Activated B cell treated with CpG ODN at 0.5 μM for 24 hours (primary cell): ENCODE measurements at regions not wholly inside any gene's neighbourhood (a gene's known extent, or its start where the extent isn't known, plus 50 kb on each side); places are given as distances from the start of the nearest gene placed in this dataset.

Experiments used
- ATAC-seq: fragments of 200-7000 bp; cut with Tn5 transposase; one replicate; pipeline ENCODE4 v1.10.0; 2021; ENCODE audit warnings: low read depth, mild to moderate bottlenecking, moderate library complexity
- CTCF ChIA-PET: fragments of 350-600 bp; sonication (Branson Sonifier 250); formaldehyde crosslinking; loops from one replicate; lab custom pipeline; 2021; ENCODE audit warnings: antibody characterized with exemption; lab: Charles Lee
- POLR2A ChIA-PET: fragments of 350-600 bp; sonication (Branson Sonifier 250); formaldehyde crosslinking; loops from one replicate; lab custom pipeline; 2021; ENCODE audit warnings: antibody characterized with exemption; lab: Charles Lee
- DNase-seq: peaks from one replicate; pipeline ENCODE4 v3.0.0; 2022
- H3K27ac Mint-ChIP-seq: one replicate; pipeline ENCODE4 v1.8.0; 2020; ENCODE audit warnings: mixed read lengths
- H3K27me3 Mint-ChIP-seq: one replicate; pipeline ENCODE4 v1.8.0; 2021; ENCODE audit warnings: mixed read lengths
- H3K36me3 Mint-ChIP-seq: one replicate; pipeline ENCODE4 v1.8.0; 2021; ENCODE audit warnings: low read depth, mixed read lengths
- H3K4me1 Mint-ChIP-seq: one replicate; pipeline ENCODE4 v1.8.0; 2021; ENCODE audit warnings: mixed read lengths
- H3K4me3 Mint-ChIP-seq: one replicate; pipeline ENCODE4 v1.8.0; 2020; ENCODE audit warnings: mild to moderate bottlenecking, mixed read lengths
- H3K9me3 Mint-ChIP-seq: one replicate; pipeline ENCODE4 v1.8.0; 2020; ENCODE audit warnings: mixed read lengths
- CTCF ChIP-seq: fragments of 200-600 bp; IDR thresholded peaks from one replicate; pipeline ENCODE4 v1.8.0; 2022; ENCODE audit warnings: antibody characterized with exemption, mild to moderate bottlenecking
- intact Hi-C: fragments of 100-400 bp; cut with micrococcal nuclease; formaldehyde crosslinking; loops from one replicate; pipeline ENCODE4 v1.15.1; 2024

GRCh38 chr5:27535031-27535557 is 496.7 kb upstream of the CDH9 start:
- ATAC-seq (no peak), DNase-seq (no peak)
- Mint-ChIP-seq H3K27me3 (no peaks in the 10 kb centered on the region), H3K4me1 (no peaks in the 10 kb centered on the region), H3K27ac (no peak overlapping the region), H3K36me3 (no peaks in the 10 kb centered on the region), H3K9me3 (peaks cover under 1% of the 10 kb centered on the region), H3K4me3 (no peak overlapping the region)
- ChIA-PET CTCF (no interaction called here), POLR2A (no interaction called here)
- no peak for TF ChIP-seq CTCF
- intact Hi-C loops = no loop called here

- H3K4me3 Mint-ChIP-seq = no peak overlapping the region
- H3K9me3 Mint-ChIP-seq = no peaks in the 10 kb centered on the region
- no peak for ATAC-seq
- ChIA-PET POLR2A (no interaction called here), CTCF (no interaction called here)
- no peak overlapping the region for H3K27ac Mint-ChIP-seq
- DNase-seq = no peak
- intact Hi-C loops = no loop called here
- H3K36me3 Mint-ChIP-seq = no peaks in the 10 kb centered on the region
- TF ChIP-seq CTCF = no peak
- H3K4me1 Mint-ChIP-seq = no peaks in the 10 kb centered on the region
- no peaks in the 10 kb centered on the region for H3K27me3 Mint-ChIP-seq
Observed at GRCh38 chr5:27532305-27532704, 493.9 kb upstream of the CDH9 start.

- no peaks in the 10 kb centered on the region for H3K4me1 Mint-ChIP-seq
- CTCF ChIA-PET = no interaction called here
- POLR2A ChIA-PET = no interaction called here
- DNase-seq = no peak
- no peak overlapping the region for H3K4me3 Mint-ChIP-seq
- peaks cover 3% of the 10 kb centered on the region for H3K9me3 Mint-ChIP-seq
- no peaks in the 10 kb centered on the region for H3K36me3 Mint-ChIP-seq
- TF ChIP-seq CTCF = no peak
- intact Hi-C loops = no loop called here
- H3K27me3 Mint-ChIP-seq = no peaks in the 10 kb centered on the region
- no peak overlapping the region for H3K27ac Mint-ChIP-seq
- ATAC-seq = no peak
Observed at GRCh38 chr5:27524515-27524914, 486.1 kb upstream of the CDH9 start.

GRCh38 chr5:27523629-27524028 is 485.2 kb upstream of the CDH9 start:
- no peak overlapping the region for H3K27ac Mint-ChIP-seq
- TF ChIP-seq CTCF = no peak
- no peaks in the 10 kb centered on the region for H3K27me3 Mint-ChIP-seq
- DNase-seq (no peak), ATAC-seq (no peak)
- intact Hi-C loops = no loop called here
- peaks cover 7% of the 10 kb centered on the region for H3K9me3 Mint-ChIP-seq
- H3K4me3 Mint-ChIP-seq = no peak overlapping the region
- ChIA-PET POLR2A (no interaction called here), CTCF (no interaction called here)
- H3K36me3 Mint-ChIP-seq = no peaks in the 10 kb centered on the region
- no peaks in the 10 kb centered on the region for H3K4me1 Mint-ChIP-seq

GRCh38 chr5:27516437-27516836 is 478.1 kb upstream of the CDH9 start:
- ATAC-seq (no peak), DNase-seq (no peak)
- H3K4me3 Mint-ChIP-seq = no peak overlapping the region
- no peak overlapping the region for H3K27ac Mint-ChIP-seq
- intact Hi-C loops = no loop called here
- no peak for TF ChIP-seq CTCF
- H3K27me3 Mint-ChIP-seq = no peaks in the 10 kb centered on the region
- no peaks in the 10 kb centered on the region for H3K4me1 Mint-ChIP-seq
- no peaks in the 10 kb centered on the region for H3K36me3 Mint-ChIP-seq
- ChIA-PET CTCF (no interaction called here), POLR2A (no interaction called here)
- peaks cover 15% of the 10 kb centered on the region for H3K9me3 Mint-ChIP-seq
